Fibroblast of upper back skin (primary cell): ENCODE measurements at regions not wholly inside any gene's neighbourhood (a gene's known extent, or its start where the extent isn't known, plus 50 kb on each side); places are given as distances from the start of the nearest gene placed in this dataset.
A peak's percentile ranks its signal among the peaks of the same experiment; 100 is the strongest.

Experiments used
- DNase-seq: peaks from one replicate; pipeline ENCODE4 v3.0.0-alpha.2; 2013

DNA sequence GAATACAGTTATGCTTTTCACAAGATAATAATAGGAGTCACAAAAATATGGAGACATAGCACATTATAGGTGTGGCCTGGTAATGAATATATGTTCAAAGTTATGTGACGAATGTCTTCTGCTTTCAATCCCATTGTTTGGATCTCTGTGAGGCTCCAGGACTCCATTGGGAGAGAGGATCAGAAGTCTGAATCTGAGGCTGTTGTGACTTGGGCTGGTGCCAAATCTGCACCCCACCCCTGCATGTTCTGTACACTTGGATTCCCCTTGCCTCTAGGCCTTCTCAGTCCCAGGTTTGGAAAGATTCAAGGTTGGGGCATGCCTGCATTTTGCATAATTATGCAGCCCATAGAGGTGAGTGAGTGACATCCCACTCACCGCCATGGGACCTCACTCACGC lies 103.1 kb upstream of the MGAT5 start:
- DNase-seq: no peak

DNA sequence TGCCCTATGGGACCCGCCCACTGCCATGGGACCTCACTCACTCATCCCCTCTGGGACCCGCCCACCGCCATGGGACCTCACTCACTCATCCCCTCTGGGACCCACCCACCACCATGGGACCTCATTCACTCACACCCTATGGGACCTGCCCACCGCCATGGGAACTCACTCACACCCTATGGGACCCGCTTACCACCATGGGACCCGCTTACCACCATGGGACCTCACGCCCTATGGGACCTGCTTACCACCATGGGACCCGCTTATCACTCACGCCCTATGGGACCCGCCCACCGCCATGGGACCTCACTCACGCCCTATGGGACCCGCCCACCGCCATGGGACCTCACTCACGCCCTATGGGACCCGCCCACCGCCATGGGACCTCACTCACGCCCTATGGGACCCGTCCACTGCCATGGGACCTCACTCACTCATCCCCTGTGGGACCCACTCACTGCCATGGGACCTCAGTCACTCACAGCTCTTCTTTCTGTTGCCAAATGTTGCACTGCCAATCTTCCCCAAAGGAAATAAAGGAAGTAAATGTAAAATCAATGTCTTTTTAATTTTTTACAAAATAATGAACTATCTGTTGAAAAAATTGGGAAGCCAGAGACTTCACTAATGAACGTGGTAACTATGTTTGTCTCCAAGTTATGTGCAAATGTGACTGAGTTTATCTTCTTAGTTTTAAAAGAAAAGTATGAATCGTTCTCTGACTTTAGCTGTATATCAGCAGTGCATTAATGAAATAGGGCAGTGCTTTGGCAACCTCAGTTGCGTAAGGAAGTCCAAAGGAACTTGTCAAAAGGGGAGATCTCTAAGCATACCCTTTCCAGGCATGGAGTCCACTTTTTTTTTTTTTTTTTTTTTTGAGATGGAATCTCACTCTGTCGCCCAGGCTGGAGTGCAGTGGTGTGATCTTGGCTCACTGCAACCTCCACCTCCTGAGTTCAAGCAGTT lies 101.5 kb upstream of the MGAT5 start:
- DNase-seq: no peak

DNA sequence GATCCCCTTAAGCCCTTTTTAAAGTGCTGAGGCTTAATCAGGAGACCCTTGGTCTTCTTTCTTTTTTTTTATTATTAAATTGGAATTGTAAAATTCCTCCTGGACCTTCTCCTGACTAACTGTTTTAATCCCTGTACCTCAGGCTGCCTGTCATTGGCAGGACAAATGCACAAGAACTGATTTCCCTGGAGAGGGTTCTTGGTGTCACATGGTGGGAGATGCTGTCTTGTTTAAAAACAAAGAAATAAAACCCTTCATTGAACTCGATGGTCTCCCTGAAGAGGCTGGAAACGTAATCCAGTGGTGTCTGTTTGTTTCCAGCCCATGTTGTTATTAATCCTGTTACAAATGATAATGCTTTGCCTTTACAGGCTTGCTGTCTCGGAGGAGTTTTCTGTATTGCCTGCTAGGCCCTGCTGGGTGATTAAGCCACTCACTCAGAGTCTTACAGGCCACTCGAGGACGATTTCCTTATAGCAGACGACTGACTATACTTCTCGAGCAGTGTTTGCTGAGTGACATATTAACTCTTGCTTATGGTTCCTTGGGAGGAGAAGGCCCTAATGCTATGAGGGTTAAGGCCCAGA lies 100.5 kb upstream of the MGAT5 start:
- DNase-seq: no peak

- DNase-seq: no peak
These were observed 99.6 kb upstream of the MGAT5 start for GRCh38 chr2:134154246-134154645.

DNA sequence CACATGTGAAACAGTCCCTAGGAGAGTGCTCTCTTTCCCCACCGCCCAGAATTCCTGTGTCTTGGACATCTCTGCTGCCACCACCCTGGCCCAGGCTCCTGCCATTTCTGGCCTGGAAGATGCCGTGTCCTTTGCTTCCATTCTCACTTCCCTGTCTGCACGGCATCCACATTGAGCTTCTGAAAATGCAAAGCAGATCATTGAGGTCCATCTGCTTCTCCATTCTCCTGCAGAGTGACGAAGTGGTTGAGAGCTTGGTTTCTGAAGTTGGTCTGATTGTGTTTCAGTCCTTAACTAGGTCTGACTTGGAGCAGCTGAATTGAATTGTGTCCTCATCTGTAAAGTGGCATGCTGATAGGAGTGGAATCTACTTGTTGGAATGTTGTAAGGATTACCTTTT lies 98.7 kb upstream of the MGAT5 start:
- no peak for DNase-seq

- DNase-seq: no peak
These were observed 95.6 kb upstream of the MGAT5 start for GRCh38 chr2:134158295-134158694.

GRCh38 chr2:134161170-134161547 lies 92.7 kb upstream of the MGAT5 start:
- DNase-seq: no peak

- no peak for DNase-seq
These were observed 90.5 kb upstream of the MGAT5 start for GRCh38 chr2:134163336-134163735.

DNA sequence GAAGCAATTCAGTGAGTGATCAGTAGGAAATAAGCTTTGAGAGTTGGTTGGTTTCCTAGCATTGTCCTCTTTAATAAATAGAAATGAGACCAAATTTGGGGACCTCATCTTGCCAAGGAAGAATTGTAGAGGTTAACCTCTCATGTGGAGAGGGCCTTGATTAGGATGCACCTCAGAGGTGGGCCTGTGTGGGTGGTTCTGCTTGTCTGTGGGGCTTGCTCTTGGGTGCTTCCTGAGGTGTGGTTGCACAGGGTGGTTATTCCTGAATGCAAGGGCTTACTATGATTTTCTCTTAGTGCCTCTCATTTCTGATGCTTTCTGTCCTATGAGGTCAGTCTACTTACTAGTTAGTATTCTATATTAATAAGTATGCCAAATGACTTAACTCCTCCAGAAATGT lies 89.6 kb upstream of the MGAT5 start:
- no peak for DNase-seq

GRCh38 chr2:134167015-134167414 lies 86.9 kb upstream of the MGAT5 start:
- DNase-seq: peak; percentile 68

DNA sequence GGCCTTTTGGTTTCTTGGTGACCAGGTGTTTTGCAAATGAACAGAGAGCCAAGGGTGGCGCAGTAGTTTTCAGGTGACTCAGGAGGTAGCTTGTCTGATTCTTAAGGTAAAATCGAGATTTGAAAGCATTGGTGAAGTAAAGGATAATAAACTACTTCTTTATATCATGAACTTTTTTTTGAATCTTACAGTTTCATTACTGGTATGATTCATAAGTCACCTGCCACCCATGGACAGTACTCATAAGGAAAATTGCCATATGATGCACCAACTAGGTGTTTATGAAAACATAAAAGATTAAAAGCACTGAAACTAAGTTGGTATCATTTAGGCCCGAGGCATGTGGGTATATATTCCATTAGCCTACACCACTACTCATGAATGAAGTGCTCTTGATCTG lies 84.1 kb upstream of the MGAT5 start:
- DNase-seq: no peak

GRCh38 chr2:134170294-134170693 lies 83.6 kb upstream of the MGAT5 start:
- no peak for DNase-seq

- no peak for DNase-seq
These were observed 83.2 kb upstream of the MGAT5 start for GRCh38 chr2:134170700-134171099.

DNA sequence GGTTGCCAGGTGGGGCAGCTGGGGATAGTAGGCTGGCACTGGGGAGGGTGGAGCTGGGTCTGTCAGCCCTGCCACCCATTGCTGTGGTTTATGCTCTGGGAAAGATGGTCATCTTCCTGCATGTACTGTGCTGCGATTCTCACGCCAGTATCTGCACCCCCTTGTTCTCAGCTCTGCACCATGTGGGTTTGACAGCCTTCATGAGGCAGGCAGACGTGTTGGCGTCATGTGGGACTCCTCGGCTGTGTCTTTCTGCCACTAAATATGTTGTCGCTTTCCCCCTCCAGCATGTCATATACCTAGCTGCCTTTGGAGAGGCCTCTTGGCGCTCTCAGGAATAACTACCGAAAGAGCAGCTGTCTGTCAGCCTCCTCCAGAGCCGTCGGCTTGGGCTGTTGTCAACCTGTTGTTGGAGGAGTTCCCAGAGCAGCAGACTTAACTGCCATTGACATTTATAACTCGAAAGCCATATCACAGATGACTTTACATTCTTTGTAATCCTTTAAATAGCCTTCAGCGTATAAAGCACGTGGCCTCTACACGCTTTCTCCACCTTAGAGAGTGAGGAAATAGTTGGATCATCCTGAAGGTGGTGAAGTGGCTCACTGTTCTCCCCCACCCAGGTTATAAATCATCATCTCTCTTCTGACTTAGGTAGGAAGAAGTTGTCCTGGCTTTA lies 80.4 kb upstream of the MGAT5 start:
- DNase-seq: no peak

DNA sequence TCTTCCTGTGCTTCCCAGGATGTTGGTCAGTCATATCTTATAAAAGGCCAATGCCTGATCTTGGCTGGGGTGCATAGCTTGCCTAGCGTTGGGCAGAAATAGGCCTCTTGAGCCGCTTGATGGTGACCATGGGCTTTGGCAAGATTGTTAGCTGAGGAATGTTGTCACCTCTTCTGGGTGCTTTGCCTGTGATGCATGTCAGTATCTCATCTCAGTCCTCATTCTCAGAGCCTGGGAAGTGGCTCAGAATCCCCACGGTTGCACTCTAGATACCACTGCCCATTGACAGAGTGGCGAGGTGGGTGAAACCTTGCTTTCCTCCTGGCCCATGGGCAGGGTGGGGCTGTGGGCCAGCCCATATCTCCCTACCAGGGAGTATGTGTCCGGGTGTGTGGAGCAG lies 79.2 kb upstream of the MGAT5 start:
- no peak for DNase-seq

- no peak for DNase-seq
These were observed 78.0 kb upstream of the MGAT5 start for GRCh38 chr2:134175834-134176233.

- peak; percentile 55 for DNase-seq
These were observed 76.4 kb upstream of the MGAT5 start for GRCh38 chr2:134177351-134177931.

- DNase-seq: peak; percentile 46
These were observed 75.6 kb upstream of the MGAT5 start for GRCh38 chr2:134178138-134178877.

DNA sequence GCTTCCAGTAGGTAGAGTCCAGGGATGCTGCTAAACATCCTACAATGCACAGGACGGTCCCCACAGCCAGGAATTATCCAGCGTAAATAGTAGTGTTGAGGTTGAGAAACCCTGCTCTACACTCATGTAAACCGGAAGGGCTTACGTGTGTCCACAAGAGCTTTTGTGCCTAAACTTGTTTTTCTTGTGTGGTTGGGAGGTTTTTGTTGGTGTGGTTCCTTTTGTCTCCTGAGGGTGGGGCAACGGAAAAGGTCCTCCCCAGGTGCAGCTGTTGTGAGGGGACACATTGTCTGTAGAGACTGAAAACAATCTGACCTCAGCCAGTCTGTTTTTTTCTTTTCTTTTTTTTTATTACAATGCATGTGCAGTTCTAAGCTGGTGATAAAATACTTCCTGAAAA lies 72.7 kb upstream of the MGAT5 start:
- no peak for DNase-seq

- no peak for DNase-seq
These were observed 70.2 kb upstream of the MGAT5 start for GRCh38 chr2:134183679-134184078.

- DNase-seq: no peak
These were observed 68.2 kb upstream of the MGAT5 start for GRCh38 chr2:134185639-134186038.

GRCh38 chr2:134189009-134189720 lies 64.7 kb upstream of the MGAT5 start:
- peak; percentile 36 for DNase-seq
